Esophagus muscularis mucosa (tissue), 4 donors: ENCODE measurements at regions not wholly inside any gene's neighbourhood (a gene's known extent, or its start where the extent isn't known, plus 50 kb on each side); places are given as distances from the start of the nearest gene placed in this dataset.

Source experiments
- DNase-seq: peaks from one replicate; pipeline ENCODE4 v3.0.0-alpha.2; 2017; ENCODE audit errors: extremely low spot score
- H3K27ac ChIP-seq, 4 donors: fragments of 200-600 bp; sonication (generic); replicated peaks in 1 of 4; 1 replicate in 3 of 4; 2 replicates in 1 of 4; pipeline ENCODE4 v1.5.1; 2016 to 2019; ENCODE audit warnings: mild to moderate bottlenecking in 1 of 4
- H3K27me3 ChIP-seq, 4 donors: fragments of 200-600 bp; sonication (generic); one replicate each; pipeline versions ENCODE4 v1.5.1 to v1.6.0; 2016 to 2019
- H3K36me3 ChIP-seq, 4 donors: fragments of 200-600 bp; sonication (generic); one replicate each; pipeline ENCODE4 v1.5.1; 2016 to 2019
- H3K4me1 ChIP-seq, 4 donors: fragments of 200-600 bp; sonication (generic); one replicate each; pipeline ENCODE4 v1.5.1; 2016 to 2019
- H3K4me3 ChIP-seq, 4 donors: fragments of 200-600 bp; sonication (generic); 1 replicate in 2 of 4; 2 replicates in 2 of 4; pipeline ENCODE4 v1.5.1; 2016 to 2019; ENCODE audit warnings: mild to moderate bottlenecking in 4 of 4, moderate library complexity in 1 of 4
- H3K9me3 ChIP-seq, 4 donors: fragments of 200-600 bp; sonication (generic); 1 replicate in 3 of 4; 2 replicates in 1 of 4; pipeline ENCODE4 v1.5.1; 2016 to 2019
- EP300 ChIP-seq: sonication (generic); formaldehyde crosslinking; IDR thresholded peaks from one replicate; pipeline ENCODE4 v1.6.1; 2017; ENCODE audit warnings: antibody characterized with exemption
- POLR2A ChIP-seq: fragments of 450-650 bp; IDR thresholded peaks from one replicate; pipeline ENCODE4 v1.6.1; 2017; ENCODE audit warnings: antibody characterized with exemption, moderate library complexity, mild to moderate bottlenecking, low read depth
- POLR2AphosphoS5 ChIP-seq, 2 donors: sonication (generic); formaldehyde crosslinking; IDR thresholded peaks; one replicate each; pipeline ENCODE4 v1.6.1; 2017; ENCODE audit warnings: antibody characterized with exemption in 2 of 2
- WGBS: methylation state at CpG from one replicate; pipeline ENCODE4 v1.1.5; 2018; 5-methylcytosine and 5-hydroxymethylcytosine counted together
- intact Hi-C: fragments of 100-400 bp; cut with DNase I; formaldehyde crosslinking; loops from one replicate; pipeline ENCODE4 v1.15.1; 2023
- TF ChIP-seq, protein P1 (sequence below), 3 experiments: fragments of 200-600 bp in 2 of 3; fragments of 450-650 bp in 1 of 3; sonication (generic) in 2 of 3; IDR thresholded peaks; one replicate each; pipeline ENCODE4 v1.5.1; 2017 to 2019; ENCODE audit warnings: antibody characterized with exemption in 3 of 3, mild to moderate bottlenecking in 2 of 3, moderate library complexity in 1 of 3

DNA sequence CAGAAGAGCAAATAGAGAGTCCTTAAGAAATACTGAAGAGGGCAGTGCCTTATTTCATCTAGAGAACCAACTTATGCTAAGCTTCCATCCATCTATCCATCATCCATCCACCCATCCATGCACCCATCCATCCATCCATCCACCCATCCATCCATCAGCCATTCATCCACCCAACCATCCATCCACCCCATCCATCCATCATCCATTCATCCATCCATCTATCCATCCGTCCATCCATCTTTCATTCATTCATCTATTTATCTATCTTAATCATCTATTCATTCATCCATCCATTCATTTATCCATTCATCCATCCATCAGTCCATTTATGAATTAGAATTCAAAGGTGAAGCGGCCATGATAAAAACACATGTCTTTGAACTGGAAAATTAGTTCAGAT lies 171.5 kb upstream of the FMN2 start:
- no peak for DNase-seq
- no peaks in the 10 kb centered on the region for H3K9me3 ChIP-seq
- H3K4me1 ChIP-seq = peaks cover 0 to 3% (median 2%) of the 10 kb centered on the region in 4 donors
- WGBS = 91% methylated on average over 2 of the region's 2 CpGs
- H3K27ac ChIP-seq = no peak overlapping the region
- H3K27me3 ChIP-seq = no peaks in the 10 kb centered on the region
- TF ChIP-seq, protein P1, sequence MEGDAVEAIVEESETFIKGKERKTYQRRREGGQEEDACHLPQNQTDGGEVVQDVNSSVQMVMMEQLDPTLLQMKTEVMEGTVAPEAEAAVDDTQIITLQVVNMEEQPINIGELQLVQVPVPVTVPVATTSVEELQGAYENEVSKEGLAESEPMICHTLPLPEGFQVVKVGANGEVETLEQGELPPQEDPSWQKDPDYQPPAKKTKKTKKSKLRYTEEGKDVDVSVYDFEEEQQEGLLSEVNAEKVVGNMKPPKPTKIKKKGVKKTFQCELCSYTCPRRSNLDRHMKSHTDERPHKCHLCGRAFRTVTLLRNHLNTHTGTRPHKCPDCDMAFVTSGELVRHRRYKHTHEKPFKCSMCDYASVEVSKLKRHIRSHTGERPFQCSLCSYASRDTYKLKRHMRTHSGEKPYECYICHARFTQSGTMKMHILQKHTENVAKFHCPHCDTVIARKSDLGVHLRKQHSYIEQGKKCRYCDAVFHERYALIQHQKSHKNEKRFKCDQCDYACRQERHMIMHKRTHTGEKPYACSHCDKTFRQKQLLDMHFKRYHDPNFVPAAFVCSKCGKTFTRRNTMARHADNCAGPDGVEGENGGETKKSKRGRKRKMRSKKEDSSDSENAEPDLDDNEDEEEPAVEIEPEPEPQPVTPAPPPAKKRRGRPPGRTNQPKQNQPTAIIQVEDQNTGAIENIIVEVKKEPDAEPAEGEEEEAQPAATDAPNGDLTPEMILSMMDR (IDR thresholded peaks at IDR 0.05) = no peak
- no peak for TF ChIP-seq POLR2A
- TF ChIP-seq POLR2AphosphoS5 (IDR thresholded peaks at IDR 0.05) = no peak
- no peak for TF ChIP-seq EP300
- no peaks in the 10 kb centered on the region for H3K36me3 ChIP-seq
- intact Hi-C loops = no loop called here
- no peak overlapping the region for H3K4me3 ChIP-seq

DNA sequence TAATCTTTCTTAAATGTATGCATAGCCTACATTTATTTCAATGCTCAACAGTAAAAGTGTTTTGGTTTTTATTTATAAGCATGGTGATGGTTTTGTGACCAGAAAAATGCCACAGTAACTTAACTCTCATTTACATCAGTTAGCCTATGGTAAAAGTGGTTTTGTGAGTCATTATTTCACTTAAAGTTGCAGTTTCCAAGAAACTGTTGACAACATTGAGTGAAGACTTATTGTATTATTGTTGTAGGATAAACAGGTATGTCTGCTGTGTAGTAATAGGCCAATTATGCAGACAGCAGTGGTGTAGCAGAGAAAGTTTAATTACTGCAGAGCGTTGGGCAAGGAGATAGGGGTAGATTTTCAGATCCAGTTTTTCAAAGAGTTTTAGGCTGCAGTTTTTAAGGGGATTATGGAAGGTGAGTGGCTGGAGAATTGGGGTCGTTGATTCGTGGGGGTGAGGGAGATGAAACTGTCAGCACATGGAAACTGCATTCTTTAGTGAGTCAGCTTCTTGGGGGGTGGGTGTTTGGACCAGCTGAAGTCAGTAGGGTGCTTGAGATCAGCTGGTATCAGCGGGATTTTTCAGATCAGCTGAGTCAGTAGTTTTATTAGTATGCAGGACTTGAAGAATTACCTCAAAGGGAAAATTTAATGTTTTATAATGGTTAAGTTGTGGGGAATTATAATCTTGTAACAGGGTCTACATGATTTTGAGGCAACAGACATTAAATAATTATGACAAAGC lies 168.7 kb upstream of the FMN2 start:
- TF ChIP-seq, protein P1 (IDR thresholded peaks at IDR 0.05) = no peak
- TF ChIP-seq POLR2A = no peak
- TF ChIP-seq POLR2AphosphoS5 (IDR thresholded peaks at IDR 0.05) = no peak
- TF ChIP-seq EP300 = no peak
- no peaks in the 10 kb centered on the region for H3K4me1 ChIP-seq
- H3K27me3 ChIP-seq = no peaks in the 10 kb centered on the region
- no peak overlapping the region for H3K4me3 ChIP-seq
- H3K36me3 ChIP-seq = no peaks in the 10 kb centered on the region
- H3K9me3 ChIP-seq = no peaks in the 10 kb centered on the region
- intact Hi-C loops = no loop called here
- peak; percentile 12 for DNase-seq
- H3K27ac ChIP-seq = no peak overlapping the region
- WGBS = 67% methylated on average over 4 of the region's 4 CpGs

DNA sequence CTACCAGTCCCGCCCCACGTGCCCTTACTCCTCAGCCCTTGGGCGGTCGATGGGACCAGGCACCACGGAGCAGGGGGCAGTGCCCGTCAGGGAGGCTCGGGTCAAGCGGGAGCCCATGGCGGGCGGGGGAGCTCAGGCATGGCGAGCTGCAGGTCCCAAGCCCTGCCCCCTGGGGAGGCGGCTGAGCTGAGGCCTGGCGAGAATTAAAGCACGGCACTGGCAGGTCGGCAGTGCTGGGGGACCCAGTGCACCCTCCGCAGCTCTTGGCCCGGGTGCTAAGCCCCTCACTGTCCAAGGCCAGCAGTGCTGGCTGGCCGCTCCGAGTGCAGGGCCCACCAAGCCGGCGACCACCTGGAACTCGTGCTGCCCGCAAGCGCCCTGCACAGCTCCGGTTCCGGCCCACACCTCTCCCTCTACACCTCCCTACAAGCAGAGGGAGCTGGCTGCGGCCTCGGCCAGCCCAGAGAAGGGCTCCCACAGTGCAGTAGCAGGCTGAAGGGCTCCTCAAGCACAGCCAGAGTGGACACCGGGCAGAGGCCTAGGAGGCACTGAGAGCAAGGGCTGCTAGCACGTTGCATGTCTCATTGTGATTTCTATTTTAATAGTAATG lies 166.8 kb upstream of the FMN2 start:
- 98% methylated on average over 20 of the region's 30 CpGs for WGBS
- no peaks in the 10 kb centered on the region for H3K4me1 ChIP-seq
- peak; percentile 79 for DNase-seq
- TF ChIP-seq POLR2AphosphoS5 (IDR thresholded peaks at IDR 0.05) (no peak), POLR2A (no peak), EP300 (no peak)
- TF ChIP-seq, protein P1 (IDR thresholded peaks at IDR 0.05) = no peak
- H3K36me3 ChIP-seq = no peaks in the 10 kb centered on the region
- H3K27ac ChIP-seq = no peak overlapping the region
- H3K9me3 ChIP-seq = no peaks in the 10 kb centered on the region
- intact Hi-C loops = no loop called here
- no peaks in the 10 kb centered on the region for H3K27me3 ChIP-seq
- no peak overlapping the region for H3K4me3 ChIP-seq

DNA sequence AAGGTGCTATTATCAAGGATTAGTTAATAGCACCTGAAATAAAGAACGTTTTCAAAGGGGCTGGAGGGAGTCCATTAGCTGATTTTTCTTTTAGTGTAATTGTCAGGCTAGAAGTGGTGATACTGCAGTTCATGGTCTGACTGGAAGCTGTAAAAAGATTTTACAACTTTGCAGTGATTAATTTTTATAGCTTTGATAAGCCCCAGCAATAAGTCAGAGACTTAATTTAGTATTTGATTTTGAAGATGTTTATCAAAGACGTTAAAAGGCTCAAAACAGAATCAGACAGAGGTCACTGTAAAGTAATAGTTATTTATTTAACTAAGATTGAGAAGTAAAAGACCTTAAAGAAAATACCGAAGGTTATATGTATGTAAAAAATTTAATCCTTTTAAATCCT lies 165.5 kb upstream of the FMN2 start:
- WGBS = 71% methylated on average over 3 of the region's 3 CpGs
- TF ChIP-seq, protein P1 (IDR thresholded peaks at IDR 0.05) = no peak
- TF ChIP-seq POLR2AphosphoS5 (IDR thresholded peaks at IDR 0.05) = no peak
- TF ChIP-seq POLR2A = no peak
- TF ChIP-seq EP300 = no peak
- intact Hi-C loops = no loop called here
- H3K4me3 ChIP-seq = no peak overlapping the region
- no peaks in the 10 kb centered on the region for H3K9me3 ChIP-seq
- DNase-seq = no peak
- no peak overlapping the region for H3K27ac ChIP-seq
- no peaks in the 10 kb centered on the region for H3K36me3 ChIP-seq
- H3K4me1 ChIP-seq = no peaks in the 10 kb centered on the region
- H3K27me3 ChIP-seq = no peaks in the 10 kb centered on the region

DNA sequence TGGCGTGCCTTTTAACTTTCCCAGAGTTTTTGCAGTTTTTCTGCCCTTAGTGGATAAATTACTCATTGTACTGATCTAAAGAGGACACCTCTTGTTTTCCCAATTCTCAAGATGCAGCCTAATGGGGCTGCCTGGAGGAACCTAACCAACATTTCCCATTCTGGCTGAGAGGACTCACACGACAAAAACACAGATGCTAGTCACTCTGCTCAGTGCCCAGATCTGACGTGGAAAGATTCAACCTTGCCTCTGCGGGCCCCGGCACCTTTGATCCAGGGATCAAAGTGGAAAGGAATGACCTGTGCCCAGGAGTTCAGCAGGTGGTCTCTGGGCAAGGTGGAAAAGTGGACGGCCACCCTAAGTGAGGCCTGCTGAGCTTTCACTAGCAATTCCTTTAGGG lies 162.4 kb upstream of the FMN2 start:
- WGBS = 98% methylated on average over 6 of the region's 6 CpGs
- TF ChIP-seq EP300 (no peak), POLR2A (no peak), POLR2AphosphoS5 (IDR thresholded peaks at IDR 0.05) (no peak)
- TF ChIP-seq, protein P1 (IDR thresholded peaks at IDR 0.05) = no peak
- H3K27me3 ChIP-seq = no peaks in the 10 kb centered on the region

More for the DNA sequence above, 162.4 kb upstream of the FMN2 start:
- intact Hi-C loops = no loop called here
- Histone ChIP-seq H3K27ac (no peak overlapping the region), H3K9me3 (no peaks in the 10 kb centered on the region), H3K36me3 (no peaks in the 10 kb centered on the region), H3K4me1 (no peaks in the 10 kb centered on the region), H3K4me3 (no peak overlapping the region)
- DNase-seq = peak; percentile 89
